Suppressor macrophage (primary cell): ENCODE measurements at regions not wholly inside any gene's neighbourhood (a gene's known extent, or its start where the extent isn't known, plus 50 kb on each side); places are given as distances from the start of the nearest gene placed in this dataset.
A peak's percentile ranks its signal among the peaks of the same experiment; 100 is the strongest.
"Not testable (repeated sequence)": the region's sequence is repeated elsewhere in the genome, so short reads cannot be mapped to it uniquely, and the experiment has no call there.

Experiments
- DNase-seq, 4 experiments: peaks; one replicate each; pipeline ENCODE4 v3.0.0-alpha.2; 2020 to 2022

GRCh38 chr3:82261013-82261412, 499.6 kb upstream of the GBE1 start:
- DNase-seq = no peak

DNA sequence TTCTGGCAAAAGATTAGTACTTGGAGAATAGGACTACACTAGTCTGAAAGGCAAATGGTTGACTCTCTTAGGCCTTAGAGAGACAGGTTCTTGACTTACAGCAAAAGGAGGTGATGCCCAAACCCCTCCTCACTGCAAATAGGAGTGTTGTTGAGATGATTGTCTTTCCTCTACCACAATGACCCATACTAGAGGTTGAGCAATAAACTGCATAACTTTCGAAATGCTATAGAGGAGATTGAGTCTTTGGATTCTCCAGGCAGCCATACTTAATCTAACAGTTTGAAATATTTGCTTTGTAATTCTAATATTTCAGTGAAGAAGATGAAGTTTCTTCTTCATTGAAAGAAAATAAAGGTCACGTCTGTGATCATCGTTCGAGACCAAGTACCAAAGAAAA, 498.5 kb upstream of the GBE1 start:
- DNase-seq = no peak

- DNase-seq = no peak
These were observed 478.9 kb upstream of the GBE1 start for GRCh38 chr3:82240322-82240721.

DNA sequence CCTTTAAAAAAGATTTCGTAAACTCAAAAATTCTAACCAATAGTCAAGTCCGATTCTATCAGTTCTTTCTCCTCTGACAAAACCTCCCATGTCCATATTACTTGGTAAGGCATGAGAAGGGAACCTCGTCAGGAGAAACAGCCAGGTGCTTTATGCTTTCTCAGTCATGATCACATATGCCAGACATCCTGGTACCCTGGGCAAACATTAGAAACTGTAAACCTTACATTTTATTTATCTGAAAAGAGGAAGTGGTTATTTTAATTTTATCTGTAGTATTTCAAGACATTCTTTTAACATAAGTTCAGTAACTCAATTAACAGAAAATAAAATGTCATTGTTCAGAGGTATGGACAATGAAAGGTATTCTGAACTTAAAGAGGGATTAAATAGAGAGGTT, 474.8 kb upstream of the GBE1 start:
- DNase-seq = no peak

DNA sequence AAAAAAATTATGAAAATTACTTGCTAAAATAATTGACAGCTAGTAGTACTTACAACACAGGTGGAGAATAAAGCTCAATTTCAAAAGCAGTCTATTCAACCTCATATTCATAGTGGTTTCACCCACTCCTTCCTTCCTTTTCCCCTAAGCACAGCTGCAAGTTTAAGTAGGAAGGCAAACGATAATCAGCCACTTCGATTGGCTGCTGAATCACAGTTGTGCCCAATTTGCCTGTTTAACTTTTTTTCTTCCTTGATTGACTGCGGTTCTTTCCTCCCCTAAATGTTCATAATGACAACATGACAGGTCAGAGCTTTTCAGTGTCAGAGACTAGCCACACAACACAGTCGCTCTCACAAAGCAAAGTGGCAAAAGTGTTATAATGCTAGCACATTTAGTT, 468.0 kb upstream of the GBE1 start:
- DNase-seq = peak in 2 of 4 experiments; percentile 1

DNA sequence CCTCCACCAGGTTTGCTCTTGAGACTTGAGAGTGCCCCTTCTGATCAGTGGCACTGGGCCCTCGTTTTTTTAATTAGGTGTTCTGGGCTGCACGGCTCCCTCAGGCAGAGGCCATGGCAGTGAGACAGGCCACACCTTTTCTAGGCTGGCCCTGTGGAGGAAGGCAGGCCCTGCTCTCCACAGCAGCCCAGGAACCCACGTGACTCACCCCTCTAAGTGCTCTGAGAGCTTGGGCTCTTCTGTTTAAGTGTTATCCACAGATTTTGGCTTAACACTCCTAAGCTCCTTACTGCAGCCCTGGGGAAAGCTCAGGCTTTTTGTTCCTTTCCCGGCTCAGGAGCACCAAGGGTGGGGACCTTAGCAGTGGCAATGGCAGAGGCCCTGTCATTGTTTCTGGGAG, 463.2 kb upstream of the GBE1 start:
- no peak for DNase-seq

- DNase-seq = no peak
These were observed 461.0 kb upstream of the GBE1 start for GRCh38 chr3:82222401-82222800.

DNA sequence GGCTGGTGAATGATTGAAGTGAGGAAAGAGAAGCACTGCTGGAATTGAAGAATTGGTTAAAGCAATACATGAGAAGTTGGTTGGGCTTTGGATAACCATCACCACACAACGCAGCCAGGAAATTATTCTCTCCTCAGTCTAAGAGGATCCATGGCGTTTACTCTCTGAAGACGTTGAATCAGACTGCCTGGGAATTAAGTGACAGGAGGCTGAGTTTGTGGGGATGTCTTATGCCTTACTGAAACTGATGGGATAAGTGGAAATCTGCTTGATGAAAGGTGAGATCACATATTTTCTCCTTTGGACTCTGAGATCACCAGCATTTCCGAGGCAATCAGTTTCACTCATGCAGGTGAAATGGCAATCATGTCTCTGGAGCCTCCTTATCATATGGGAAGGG, 456.1 kb upstream of the GBE1 start:
- DNase-seq = no peak

DNA sequence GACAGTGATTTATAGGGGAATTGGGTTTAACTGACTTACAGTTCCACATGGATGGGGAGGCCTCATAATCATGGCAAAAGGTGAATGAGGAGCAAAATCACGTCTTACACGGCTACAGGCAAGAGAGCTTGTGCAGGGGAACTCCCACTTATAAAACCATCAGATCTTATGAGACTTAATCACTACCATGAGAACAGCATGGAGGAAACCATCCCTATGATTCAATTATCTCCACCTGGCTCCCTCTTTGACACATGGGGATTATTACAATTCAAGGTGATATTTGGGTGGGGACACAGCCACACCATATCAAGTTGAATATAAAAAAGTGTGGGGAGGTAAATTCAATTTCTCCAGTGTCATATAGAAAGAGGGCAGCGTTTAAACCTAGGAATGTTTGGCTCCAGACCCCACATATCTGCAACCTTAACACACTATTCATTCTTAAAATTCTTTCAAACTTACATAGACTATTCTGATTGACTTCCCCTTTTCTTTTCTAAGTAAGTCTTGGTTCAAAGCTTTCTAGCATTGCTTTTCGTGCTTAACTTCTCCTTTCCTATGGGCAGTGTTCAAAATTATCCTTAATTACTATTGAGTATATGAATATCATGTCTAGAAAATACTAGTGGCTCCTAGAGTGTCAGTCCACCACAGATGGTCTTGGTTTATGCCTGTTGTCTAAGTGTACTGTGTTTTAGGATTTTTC, 446.7 kb upstream of the GBE1 start:
- peak in 1 of 4 experiments; percentile 6 for DNase-seq

GRCh38 chr3:82202269-82202668, 440.8 kb upstream of the GBE1 start:
- DNase-seq = no peak

DNA sequence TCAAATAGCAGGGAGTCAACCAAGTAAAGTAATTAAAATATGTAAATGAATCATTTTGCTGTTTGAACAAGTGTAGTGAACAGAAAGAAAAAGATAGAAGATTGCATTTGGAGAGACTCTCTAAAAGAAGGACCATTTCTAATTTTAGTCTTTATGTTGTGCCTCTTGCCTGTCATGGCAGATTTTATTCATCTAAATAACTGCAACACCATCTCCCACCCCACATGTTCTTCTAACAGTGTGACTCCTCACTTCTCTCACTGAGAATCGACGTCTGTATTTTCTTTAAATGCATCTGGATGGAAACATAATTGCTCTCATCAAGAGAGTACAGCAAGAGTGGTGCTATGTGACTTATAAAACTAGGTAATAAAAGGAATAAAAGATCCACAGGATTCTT, 439.9 kb upstream of the GBE1 start:
- no peak for DNase-seq

DNA sequence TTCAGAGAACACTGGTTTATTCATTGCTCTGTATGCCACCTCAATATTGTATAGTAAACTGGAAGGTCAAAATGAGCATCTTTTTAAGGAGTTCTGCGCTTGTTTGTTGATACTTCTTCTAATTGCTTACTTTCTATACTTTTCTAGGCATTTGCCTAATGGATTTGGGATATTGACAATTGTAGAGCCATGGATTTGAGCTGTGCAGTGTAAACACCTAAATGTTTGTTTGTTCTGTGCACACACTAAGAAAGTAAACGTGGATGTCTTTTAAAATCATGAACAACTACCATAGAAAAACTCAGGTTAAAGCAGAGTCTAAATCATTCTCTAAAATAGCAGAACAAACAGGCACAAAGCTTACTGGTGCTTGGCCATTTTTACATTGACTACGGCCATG, 436.6 kb upstream of the GBE1 start:
- DNase-seq = no peak

GRCh38 chr3:82196645-82197044, 435.2 kb upstream of the GBE1 start:
- no peak for DNase-seq

GRCh38 chr3:82194870-82195269, 433.4 kb upstream of the GBE1 start:
- no peak for DNase-seq

GRCh38 chr3:82186017-82186416, 424.6 kb upstream of the GBE1 start:
- DNase-seq = no peak

GRCh38 chr3:82179291-82179690, 417.8 kb upstream of the GBE1 start:
- DNase-seq = no peak

GRCh38 chr3:82178291-82178690, 416.8 kb upstream of the GBE1 start:
- DNase-seq = no peak

- DNase-seq = no peak
These were observed 416.3 kb upstream of the GBE1 start for GRCh38 chr3:82177774-82178173.

DNA sequence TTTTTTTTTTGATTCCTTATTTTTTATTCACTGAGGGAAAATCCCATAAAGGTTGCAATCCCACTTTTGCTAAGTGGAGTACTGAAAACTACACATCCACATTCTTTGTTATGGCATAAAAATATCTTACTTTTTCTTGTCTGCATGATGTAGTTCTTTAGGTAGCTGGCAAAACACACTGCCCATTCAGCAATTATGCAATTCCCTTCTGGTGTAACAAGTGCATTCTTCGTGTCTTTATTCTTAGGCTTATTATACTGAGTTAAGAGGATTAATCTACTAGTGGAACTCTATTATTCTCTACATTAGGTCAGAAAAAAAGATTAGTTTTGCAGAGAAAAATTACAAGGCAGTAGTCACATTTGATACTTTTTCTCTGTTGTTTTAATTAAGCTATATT, 403.8 kb upstream of the GBE1 start:
- no peak for DNase-seq

DNA sequence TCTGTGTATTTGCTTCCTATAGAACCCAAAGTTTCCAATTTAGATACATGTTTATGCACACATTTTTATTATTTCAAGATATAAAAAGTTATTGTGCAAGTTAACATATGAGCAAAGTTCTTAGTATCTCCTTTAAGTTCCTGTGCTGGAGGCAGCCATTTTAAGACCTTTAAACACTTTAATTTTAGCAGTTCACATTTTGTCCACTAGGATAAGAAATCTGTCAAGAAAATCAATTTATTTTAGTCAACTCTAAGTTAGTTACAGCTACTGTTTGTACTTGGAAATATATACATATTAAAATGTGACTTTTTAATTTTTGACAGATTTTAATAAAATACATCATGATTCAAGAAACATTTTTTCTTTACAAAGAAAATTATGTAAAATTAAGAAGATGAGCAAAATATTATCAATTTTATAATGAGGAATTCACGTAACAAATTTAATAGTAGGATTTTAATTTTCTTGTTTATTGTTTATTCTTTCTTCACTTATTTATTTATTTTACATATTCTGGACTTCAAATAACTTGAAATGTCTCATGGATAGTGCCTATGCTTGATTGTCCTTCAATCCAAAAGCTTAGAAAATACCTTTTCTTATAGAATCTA, 402.6 kb upstream of the GBE1 start:
- DNase-seq = peak in 2 of 4 experiments; percentile 33 to 37

- no peak for DNase-seq
These were observed 396.5 kb upstream of the GBE1 start for GRCh38 chr3:82157952-82158351.

DNA sequence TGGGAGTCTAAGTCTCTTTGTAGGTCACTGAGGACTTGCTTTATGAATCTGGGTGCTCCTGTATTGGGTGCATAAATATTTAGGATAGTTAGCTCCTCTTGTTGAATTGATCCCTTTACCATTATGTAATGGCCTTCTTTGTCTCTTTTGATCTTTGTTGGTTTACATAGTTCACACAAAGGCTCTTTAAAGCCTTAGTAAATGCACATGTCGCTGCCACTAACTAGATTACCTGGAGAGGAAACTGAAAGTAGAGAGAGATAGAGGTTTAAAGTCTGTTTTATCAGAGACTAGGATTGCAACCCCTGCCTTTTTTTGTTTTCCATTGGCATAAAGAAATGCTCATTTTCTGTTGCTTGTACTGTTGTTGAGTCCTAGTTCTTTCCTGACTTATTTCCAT, 392.4 kb upstream of the GBE1 start:
- DNase-seq = not testable (repeated sequence)

- DNase-seq = no peak
These were observed 384.3 kb upstream of the GBE1 start for GRCh38 chr3:82145742-82146141.

DNA sequence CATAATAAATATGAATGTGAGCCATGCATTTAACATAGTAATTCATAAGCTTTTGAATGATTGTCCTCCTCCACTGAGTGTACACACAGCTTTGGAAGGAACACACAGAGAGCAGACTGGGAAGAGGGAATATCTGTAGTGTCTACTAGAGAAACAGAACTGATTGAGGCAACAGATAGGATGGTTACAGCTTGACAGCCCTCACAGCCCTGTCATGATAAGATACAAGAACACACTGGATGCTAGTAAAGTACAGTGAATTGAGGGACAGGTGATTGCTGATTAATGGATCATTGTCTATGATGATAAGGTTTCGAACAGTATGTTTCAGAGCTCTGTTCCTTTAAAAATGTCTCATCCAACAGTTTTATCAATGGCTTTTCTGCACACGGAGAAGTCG, 383.4 kb upstream of the GBE1 start:
- no peak for DNase-seq
